HG03103 (cell line): ENCODE measurements at regions not wholly inside any gene's neighbourhood (a gene's known extent, or its start where the extent isn't known, plus 50 kb on each side); places are given as distances from the start of the nearest gene placed in this dataset.

Source experiments
- ATAC-seq: cut with Tn5 transposase; IDR thresholded peaks from one replicate; pipeline ENCODE4 v1.9.1; 2021; ENCODE audit warnings: low read depth; ENCODE audit not compliant: unreplicated experiment

- no peak for ATAC-seq
Observed at GRCh38 chr2:108133457-108133856, 106.3 kb upstream of the SULT1C3 start.

GRCh38 chr2:108139521-108139920 lies 100.2 kb upstream of the SULT1C3 start:
- ATAC-seq = no peak

GRCh38 chr2:108145557-108146326 lies 94.0 kb upstream of the SULT1C3 start:
- ATAC-seq = no peak

- ATAC-seq = no peak
Observed at GRCh38 chr2:108148555-108148954, 91.2 kb upstream of the SULT1C3 start.

GRCh38 chr2:108154366-108155061 lies 85.3 kb upstream of the SULT1C3 start:
- no peak for ATAC-seq

- ATAC-seq = no peak
Observed at GRCh38 chr2:108161298-108161697, 78.5 kb upstream of the SULT1C3 start.

GRCh38 chr2:108164318-108164717 lies 75.5 kb upstream of the SULT1C3 start:
- no peak for ATAC-seq

- no peak for ATAC-seq
Observed at GRCh38 chr2:108165729-108166128, 74.0 kb upstream of the SULT1C3 start.

- no peak for ATAC-seq
Observed at GRCh38 chr2:108167699-108168098, 72.1 kb upstream of the SULT1C3 start.

- no peak for ATAC-seq
Observed at GRCh38 chr2:108169982-108170625, 69.7 kb upstream of the SULT1C3 start.

GRCh38 chr2:108171657-108172056 lies 68.1 kb upstream of the SULT1C3 start:
- ATAC-seq = no peak

GRCh38 chr2:108182489-108182888 lies 57.3 kb upstream of the SULT1C3 start:
- ATAC-seq = no peak

GRCh38 chr2:108184419-108184818 lies 55.3 kb upstream of the SULT1C3 start:
- ATAC-seq = peak; percentile 68

GRCh38 chr2:108189316-108189715 lies 50.5 kb upstream of the SULT1C3 start:
- ATAC-seq = no peak
